ENCODE measurements at regions not wholly inside any gene's neighbourhood (a gene's known extent, or its start where the extent isn't known, plus 50 kb on each side); places are given as distances from the start of the nearest gene placed in this dataset.

DNA sequence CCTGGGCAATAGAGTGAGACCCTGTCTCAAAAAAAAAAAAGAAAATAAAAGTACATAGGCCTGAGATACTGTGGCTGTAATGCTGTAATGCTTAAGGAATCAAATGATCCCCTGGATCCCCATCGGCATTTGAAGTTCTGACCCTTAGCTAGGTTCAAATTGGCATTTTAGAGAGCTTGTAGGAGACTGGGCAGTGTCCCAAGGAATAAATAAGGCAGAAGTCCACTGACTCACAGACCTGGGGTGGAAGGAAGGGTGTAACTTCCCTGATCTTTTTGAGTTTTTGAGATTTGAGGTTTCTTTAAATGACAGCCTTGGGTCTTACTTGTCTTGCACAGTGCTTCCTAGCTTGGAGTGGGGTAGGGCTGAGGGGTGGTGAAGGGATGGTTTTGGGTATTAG lies 553.7 kb downstream of the SLC4A3 start (continued):
- TF ChIP-seq, protein P1, sequence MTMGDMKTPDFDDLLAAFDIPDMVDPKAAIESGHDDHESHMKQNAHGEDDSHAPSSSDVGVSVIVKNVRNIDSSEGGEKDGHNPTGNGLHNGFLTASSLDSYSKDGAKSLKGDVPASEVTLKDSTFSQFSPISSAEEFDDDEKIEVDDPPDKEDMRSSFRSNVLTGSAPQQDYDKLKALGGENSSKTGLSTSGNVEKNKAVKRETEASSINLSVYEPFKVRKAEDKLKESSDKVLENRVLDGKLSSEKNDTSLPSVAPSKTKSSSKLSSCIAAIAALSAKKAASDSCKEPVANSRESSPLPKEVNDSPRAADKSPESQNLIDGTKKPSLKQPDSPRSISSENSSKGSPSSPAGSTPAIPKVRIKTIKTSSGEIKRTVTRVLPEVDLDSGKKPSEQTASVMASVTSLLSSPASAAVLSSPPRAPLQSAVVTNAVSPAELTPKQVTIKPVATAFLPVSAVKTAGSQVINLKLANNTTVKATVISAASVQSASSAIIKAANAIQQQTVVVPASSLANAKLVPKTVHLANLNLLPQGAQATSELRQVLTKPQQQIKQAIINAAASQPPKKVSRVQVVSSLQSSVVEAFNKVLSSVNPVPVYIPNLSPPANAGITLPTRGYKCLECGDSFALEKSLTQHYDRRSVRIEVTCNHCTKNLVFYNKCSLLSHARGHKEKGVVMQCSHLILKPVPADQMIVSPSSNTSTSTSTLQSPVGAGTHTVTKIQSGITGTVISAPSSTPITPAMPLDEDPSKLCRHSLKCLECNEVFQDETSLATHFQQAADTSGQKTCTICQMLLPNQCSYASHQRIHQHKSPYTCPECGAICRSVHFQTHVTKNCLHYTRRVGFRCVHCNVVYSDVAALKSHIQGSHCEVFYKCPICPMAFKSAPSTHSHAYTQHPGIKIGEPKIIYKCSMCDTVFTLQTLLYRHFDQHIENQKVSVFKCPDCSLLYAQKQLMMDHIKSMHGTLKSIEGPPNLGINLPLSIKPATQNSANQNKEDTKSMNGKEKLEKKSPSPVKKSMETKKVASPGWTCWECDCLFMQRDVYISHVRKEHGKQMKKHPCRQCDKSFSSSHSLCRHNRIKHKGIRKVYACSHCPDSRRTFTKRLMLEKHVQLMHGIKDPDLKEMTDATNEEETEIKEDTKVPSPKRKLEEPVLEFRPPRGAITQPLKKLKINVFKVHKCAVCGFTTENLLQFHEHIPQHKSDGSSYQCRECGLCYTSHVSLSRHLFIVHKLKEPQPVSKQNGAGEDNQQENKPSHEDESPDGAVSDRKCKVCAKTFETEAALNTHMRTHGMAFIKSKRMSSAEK (CRISPR knock-in tag; IDR thresholded peaks at IDR 0.05; ENCODE audit: borderline replicate concordance): no peak
- TF ChIP-seq CBFB (CRISPR knock-in tag; IDR thresholded peaks at IDR 0.05; ENCODE audit: low read depth) (no peak), ESRRA (CRISPR knock-in tag; IDR thresholded peaks at IDR 0.05; ENCODE audit: borderline replicate concordance) (no peak)

GRCh38 chr2:220182790-220183189 lies 555.4 kb downstream of the SLC4A3 start:
- no peak overlapping the region for H3K4me3 Mint-ChIP-seq
- H3K4me1 Mint-ChIP-seq: no peaks in the 10 kb centered on the region; the same call in 1 of the 2 replicates
- ChIA-PET CTCF (no interaction called here), POLR2A (no interaction called here)
- no peak for TF ChIP-seq SMAD4 (CRISPR knock-in tag; IDR thresholded peaks at IDR 0.05)
- TF ChIP-seq USF2 (CRISPR knock-in tag; IDR thresholded peaks at IDR 0.05): peak; percentile 24; the same call in 1 of the 2 replicates
- no peak for TF ChIP-seq TEAD4 (CRISPR knock-in tag; IDR thresholded peaks at IDR 0.05)
- H3K27me3 Mint-ChIP-seq (ENCODE audit: low read depth): no peaks in the 10 kb centered on the region
- DNase-seq (ENCODE audit: low spot score): no peak
- peaks cover 4% of the 10 kb centered on the region; the same call in 1 of the 2 replicates for H3K9me3 Mint-ChIP-seq
- H3K36me3 Mint-ChIP-seq: no peaks in the 10 kb centered on the region
- ATAC-seq: peak; percentile 69
- H3K27ac Mint-ChIP-seq: no peak overlapping the region

DNA sequence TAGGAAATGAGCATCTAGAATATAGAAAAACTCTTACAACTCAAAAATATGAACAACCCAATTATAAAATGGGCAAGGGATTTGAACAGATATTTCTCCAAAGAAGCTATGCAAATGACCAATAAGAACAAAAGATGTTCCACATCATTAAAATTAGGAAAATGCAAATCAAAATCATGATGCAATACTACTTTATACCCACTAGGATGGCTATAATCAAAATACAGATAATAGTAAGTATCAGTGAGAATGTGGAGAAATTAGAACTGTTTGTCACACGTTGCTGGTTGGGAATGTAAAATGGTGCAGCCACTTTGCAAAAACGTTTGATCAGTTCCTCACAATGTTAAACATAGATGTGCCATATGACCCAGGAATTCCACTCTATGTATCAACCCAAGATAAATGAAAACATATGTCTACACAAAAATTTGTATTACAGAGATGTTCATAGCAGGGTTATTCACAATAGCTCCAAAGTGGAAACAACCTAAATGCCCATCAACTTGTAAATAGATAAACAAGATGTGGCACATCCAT lies 558.4 kb downstream of the SLC4A3 start:
- H3K36me3 Mint-ChIP-seq: no peaks in the 10 kb centered on the region
- no peaks in the 10 kb centered on the region for H3K27me3 Mint-ChIP-seq (ENCODE audit: low read depth)
- no peak overlapping the region for H3K27ac Mint-ChIP-seq
- H3K9me3 Mint-ChIP-seq: peaks cover 13% of the 10 kb centered on the region
- ATAC-seq: no peak
- no peaks in the 10 kb centered on the region; the same call in 1 of the 2 replicates for H3K4me1 Mint-ChIP-seq
- DNase-seq (ENCODE audit: low spot score): no peak
- no peak for TF ChIP-seq TP53 (CRISPR knock-in tag; IDR thresholded peaks at IDR 0.05)
- TF ChIP-seq TCF7 (CRISPR knock-in tag; IDR thresholded peaks at IDR 0.05; ENCODE audit: low read depth): no peak
- TF ChIP-seq, protein P2, sequence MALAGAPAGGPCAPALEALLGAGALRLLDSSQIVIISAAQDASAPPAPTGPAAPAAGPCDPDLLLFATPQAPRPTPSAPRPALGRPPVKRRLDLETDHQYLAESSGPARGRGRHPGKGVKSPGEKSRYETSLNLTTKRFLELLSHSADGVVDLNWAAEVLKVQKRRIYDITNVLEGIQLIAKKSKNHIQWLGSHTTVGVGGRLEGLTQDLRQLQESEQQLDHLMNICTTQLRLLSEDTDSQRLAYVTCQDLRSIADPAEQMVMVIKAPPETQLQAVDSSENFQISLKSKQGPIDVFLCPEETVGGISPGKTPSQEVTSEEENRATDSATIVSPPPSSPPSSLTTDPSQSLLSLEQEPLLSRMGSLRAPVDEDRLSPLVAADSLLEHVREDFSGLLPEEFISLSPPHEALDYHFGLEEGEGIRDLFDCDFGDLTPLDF (CRISPR knock-in tag; IDR thresholded peaks at IDR 0.05): no peak
- TF ChIP-seq GRHL2 (CRISPR knock-in tag; IDR thresholded peaks at IDR 0.05; ENCODE audit: insufficient replicate concordance, severe bottlenecking): no peak
- POLR2A ChIA-PET: no interaction called here
- H3K4me3 Mint-ChIP-seq: no peak overlapping the region
- CTCF ChIA-PET: no interaction called here

GRCh38 chr2:220188031-220188430 lies 560.6 kb downstream of the SLC4A3 start:
- DNase-seq (ENCODE audit: low spot score): no peak
- CTCF ChIA-PET: no interaction called here

More at GRCh38 chr2:220188031-220188430, 560.6 kb downstream of the SLC4A3 start:
- H3K27ac Mint-ChIP-seq: no peak overlapping the region
- H3K36me3 Mint-ChIP-seq: peaks cover 4% of the 10 kb centered on the region
- no peaks in the 10 kb centered on the region for H3K4me1 Mint-ChIP-seq
- no peak for ATAC-seq
- H3K4me3 Mint-ChIP-seq: no peak overlapping the region
- no peaks in the 10 kb centered on the region for H3K27me3 Mint-ChIP-seq (ENCODE audit: low read depth)
- peaks cover 26% of the 10 kb centered on the region for H3K9me3 Mint-ChIP-seq
- TF ChIP-seq HMGA2 (CRISPR knock-in tag; IDR thresholded peaks at IDR 0.05) (no peak), ERG (CRISPR knock-in tag; IDR thresholded peaks at IDR 0.05) (no peak)
- POLR2A ChIA-PET: no interaction called here

Data from WTC11 (cell line).